Epithelial cell of proximal tubule (primary cell): ENCODE measurements at regions not wholly inside any gene's neighbourhood (a gene's known extent, or its start where the extent isn't known, plus 50 kb on each side); places are given as distances from the start of the nearest gene placed in this dataset.
A peak's percentile ranks its signal among the peaks of the same experiment; 100 is the strongest.

ENCODE experiments used
- DNase-seq: peaks from one replicate; pipeline ENCODE4 v3.0.0-alpha.2; 2011; ENCODE audit warnings: low read depth
- H3K4me3 ChIP-seq: 2 replicates; pipeline ENCODE4 v1.5.1; 2011; ENCODE audit warnings: low read depth, mild to moderate bottlenecking, low read length
- TF ChIP-seq, protein P1 (sequence below): conservative IDR thresholded peaks from 2 replicates; pipeline ENCODE4 v1.5.1; 2012; ENCODE audit warnings: low read depth, mild to moderate bottlenecking, low read length

DNA sequence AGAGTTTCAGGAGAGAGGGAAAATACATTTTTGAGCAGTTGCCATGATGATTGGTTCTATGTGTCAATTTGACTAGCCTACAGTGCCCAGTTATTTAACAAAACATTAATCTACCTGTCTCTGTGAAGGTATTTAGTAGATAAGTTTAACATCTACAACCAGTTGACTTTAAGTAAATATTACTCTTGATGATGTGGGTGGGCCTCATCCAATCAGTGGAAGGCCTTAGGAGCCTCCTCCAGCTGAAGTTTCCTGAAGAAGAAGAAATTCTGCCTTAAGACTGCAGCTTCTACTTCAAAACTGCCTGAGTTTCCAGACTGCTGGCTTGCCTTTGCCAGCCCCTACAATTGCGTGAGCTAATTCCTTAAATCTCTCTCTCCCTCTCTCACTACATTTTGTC is 93.6 kb downstream of the OXSM start:
- TF ChIP-seq, protein P1, sequence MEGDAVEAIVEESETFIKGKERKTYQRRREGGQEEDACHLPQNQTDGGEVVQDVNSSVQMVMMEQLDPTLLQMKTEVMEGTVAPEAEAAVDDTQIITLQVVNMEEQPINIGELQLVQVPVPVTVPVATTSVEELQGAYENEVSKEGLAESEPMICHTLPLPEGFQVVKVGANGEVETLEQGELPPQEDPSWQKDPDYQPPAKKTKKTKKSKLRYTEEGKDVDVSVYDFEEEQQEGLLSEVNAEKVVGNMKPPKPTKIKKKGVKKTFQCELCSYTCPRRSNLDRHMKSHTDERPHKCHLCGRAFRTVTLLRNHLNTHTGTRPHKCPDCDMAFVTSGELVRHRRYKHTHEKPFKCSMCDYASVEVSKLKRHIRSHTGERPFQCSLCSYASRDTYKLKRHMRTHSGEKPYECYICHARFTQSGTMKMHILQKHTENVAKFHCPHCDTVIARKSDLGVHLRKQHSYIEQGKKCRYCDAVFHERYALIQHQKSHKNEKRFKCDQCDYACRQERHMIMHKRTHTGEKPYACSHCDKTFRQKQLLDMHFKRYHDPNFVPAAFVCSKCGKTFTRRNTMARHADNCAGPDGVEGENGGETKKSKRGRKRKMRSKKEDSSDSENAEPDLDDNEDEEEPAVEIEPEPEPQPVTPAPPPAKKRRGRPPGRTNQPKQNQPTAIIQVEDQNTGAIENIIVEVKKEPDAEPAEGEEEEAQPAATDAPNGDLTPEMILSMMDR = no peak
- H3K4me3 ChIP-seq = no peak overlapping the region
- no peak for DNase-seq

DNA sequence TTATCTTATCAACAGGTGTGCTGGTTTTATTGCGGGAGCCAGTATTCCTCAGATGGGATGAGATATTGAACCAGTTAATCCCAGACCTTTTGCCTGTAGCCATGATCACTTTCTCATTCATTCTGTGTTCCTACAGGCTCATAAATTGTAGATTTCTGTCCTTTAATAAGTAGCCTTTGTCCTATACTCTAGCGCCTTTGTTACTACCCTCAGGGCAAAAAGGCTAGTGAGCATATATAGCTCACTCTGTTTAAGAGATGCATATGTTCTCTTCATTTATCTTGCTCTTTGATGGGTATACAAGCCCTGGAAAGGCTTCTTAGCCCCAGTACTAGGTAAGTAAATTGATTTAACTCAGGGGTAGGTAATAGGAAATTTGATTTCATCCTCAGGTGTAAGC is 95.1 kb downstream of the OXSM start:
- no peak overlapping the region for H3K4me3 ChIP-seq
- TF ChIP-seq, protein P1 = no peak
- DNase-seq = no peak

DNA sequence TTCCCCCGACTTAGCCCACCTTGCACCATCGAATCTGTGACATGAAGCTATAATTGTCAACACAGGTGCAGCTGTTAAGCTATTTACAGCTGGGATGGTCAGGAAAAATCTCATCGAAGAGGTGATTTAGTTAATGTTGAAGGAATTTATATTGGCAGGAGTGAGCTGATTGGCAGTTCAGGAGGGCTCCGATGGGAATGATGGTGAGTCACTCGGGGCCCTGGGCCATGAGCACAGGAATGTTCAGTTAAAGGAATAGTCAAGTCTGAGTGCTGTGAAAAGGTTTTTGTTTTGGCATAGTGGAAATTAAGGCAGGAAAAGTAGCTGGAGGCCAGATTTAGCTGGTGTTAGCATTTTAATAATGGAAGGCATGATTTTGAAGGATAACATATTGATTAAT is 95.7 kb downstream of the OXSM start:
- H3K4me3 ChIP-seq = no peak overlapping the region
- TF ChIP-seq, protein P1 = no peak
- peak; percentile 66 for DNase-seq

DNA sequence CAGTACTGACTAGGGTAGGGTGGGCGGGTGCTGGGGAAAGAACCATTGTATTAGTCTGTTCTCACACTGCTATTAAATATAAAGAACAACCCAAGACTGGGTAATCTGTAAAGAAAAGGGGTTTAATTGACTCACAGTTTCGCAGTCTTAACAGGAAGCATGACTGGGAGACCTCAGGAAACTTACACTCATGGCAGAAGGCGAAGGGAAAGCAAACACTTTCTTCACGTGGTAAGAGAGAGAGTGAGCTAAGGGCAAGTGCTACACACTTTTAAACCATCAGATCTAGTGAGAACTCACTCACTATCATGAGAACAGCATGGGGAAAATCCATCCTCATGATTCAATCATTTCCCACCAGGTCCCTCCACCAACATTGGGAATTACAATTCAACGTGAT is 98.0 kb downstream of the OXSM start:
- no peak for DNase-seq
- TF ChIP-seq, protein P1 = no peak
- no peak overlapping the region for H3K4me3 ChIP-seq

DNA sequence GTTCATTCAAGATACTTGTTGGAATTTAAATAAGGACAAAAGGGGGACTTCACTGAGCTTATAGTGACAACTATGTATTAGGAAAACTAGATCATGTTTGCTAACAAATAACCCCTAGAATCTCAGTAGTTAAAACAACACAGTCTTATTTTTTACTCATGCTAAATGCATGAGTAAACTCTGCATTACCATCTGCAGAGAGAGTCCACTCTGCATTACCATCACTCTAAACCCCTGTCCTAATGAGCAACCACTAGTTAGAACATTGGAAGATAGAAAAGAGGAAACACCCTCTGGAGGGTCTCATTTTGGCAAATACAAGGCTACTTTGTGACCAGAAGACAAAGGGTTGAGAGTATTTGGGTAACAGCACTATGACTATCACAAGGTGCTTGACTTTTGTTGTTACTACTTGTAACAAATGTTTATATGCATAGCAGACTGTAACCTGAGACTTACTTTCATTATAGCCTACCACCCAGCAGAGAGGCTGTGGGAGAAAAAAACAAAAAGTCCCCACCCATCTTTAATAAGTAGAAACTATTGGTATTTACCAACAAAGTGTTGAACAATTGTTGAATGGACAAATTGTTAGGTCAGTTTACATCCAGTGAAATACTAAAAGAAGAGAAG is 99.1 kb downstream of the OXSM start:
- TF ChIP-seq, protein P1 = no peak
- DNase-seq = no peak

DNA sequence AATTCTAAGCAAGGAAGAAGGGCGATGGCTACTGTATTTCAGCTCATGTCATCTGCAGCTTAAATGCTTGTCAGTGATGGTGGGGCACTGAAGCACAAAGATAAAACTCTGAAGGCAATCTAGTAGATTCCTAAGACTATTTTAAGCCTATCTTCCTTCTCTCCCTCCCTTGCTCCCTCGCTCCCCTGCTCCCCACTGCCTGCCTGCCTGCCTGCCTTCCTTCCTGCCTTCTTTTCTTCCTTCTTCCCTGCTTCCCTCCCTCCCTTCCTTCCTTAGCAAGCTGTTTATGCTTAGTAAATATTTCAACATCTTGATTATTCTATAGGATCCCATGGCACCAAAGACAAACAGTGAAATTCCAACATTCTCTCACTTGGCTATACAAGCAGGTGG is 99.6 kb downstream of the OXSM start:
- TF ChIP-seq, protein P1 = no peak
- H3K4me3 ChIP-seq = no peak overlapping the region
- no peak for DNase-seq

More for the DNA sequence above, 99.1 kb downstream of the OXSM start:
- H3K4me3 ChIP-seq = no peak overlapping the region

DNA sequence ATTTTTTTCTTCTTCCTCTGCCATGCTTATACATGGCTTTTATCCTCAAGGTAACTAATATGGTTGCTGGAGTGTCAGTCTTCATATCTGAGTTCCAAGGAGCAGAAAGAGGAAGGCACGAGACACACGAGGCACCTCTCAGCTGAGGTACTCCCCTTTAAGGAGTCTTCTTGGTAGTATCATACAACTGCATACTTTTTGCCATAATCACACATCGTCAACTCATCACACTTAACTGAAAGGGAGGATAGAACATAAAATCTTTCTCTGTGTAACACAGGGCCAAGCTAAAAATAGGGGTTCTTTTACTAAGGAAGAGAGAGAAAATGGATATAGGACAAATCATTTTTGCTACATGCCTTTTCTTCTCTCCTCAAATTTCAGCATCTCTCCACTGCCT is 104.2 kb downstream of the OXSM start:
- TF ChIP-seq, protein P1 = no peak
- H3K4me3 ChIP-seq = no peak overlapping the region
- no peak for DNase-seq
